ENCODE measurements at regions not wholly inside any gene's neighbourhood (a gene's known extent, or its start where the extent isn't known, plus 50 kb on each side); places are given as distances from the start of the nearest gene placed in this dataset.

DNA sequence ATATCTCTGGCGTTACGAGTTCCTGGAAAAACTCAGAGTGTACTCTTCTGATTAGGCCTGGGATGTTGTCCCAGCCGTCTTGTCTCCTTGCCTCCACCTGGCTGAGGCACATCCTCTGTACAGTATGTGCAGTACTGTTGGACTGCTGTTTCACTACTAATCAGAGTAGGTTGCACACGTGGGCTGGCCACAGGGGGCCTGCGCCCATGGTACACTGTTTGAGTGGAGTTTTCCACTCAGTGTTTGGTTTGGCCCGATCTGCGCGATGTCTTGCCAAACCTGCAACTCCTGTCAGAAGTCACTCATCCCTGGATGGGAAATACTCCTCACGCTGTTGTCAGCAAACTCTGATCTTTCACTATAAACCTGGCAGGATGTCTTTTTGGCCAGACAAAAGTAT lies 189.6 kb upstream of the CSNK1A1L start:
- Histone ChIP-seq H3K4me2 (ENCODE audit: low read depth, low read length) (no peak overlapping the region), H2AFZ (ENCODE audit: low read length) (no peak overlapping the region), H3K27me3 (ENCODE audit: control insufficient read depth in 1 of 2, insufficient read depth in 2 of 2, low read length in 2 of 2) (no peaks in the 10 kb centered on the region), H3K4me3 (replicated peaks in 1 of 3; ENCODE audit: insufficient read depth in 1 of 3, low read depth in 2 of 3, low read length in 3 of 3) (no peak overlapping the region), H3K9ac (ENCODE audit: insufficient read depth, low read depth, low read length) (no peak overlapping the region), H4K20me1 (ENCODE audit: insufficient read depth, low read length) (no peaks in the 10 kb centered on the region), H3K36me3 (replicated peaks in 1 of 2; ENCODE audit: control insufficient read depth in 1 of 2, insufficient read depth in 2 of 2, low read length in 2 of 2) (no peaks in the 10 kb centered on the region), H3K27ac (ENCODE audit: extremely low read length, insufficient read depth, low read length) (no peak overlapping the region), H3K9me3 (ENCODE audit: low read length) (no peaks in the 10 kb centered on the region), H3K79me2 (ENCODE audit: insufficient read depth, low read length) (no peaks in the 10 kb centered on the region), H3K4me1 (ENCODE audit: insufficient read depth, low read length) (no peaks in the 10 kb centered on the region)
- CTCF ChIA-PET (ENCODE audit: low intra/inter-chr PET ratio, low total read pairs) = no interaction called here
- no peak for FAIRE-seq
- ATAC-seq = no peak
- TF ChIP-seq SALL2 (CRISPR knock-in tag; IDR thresholded peaks at IDR 0.05) (no peak), AGO2 (optimal IDR thresholded peaks at IDR 0.05; ENCODE audit: low read depth, low read length) (no peak), TOPORS (CRISPR knock-in tag; IDR thresholded peaks at IDR 0.05) (no peak), DMAP1 (CRISPR knock-in tag; IDR thresholded peaks at IDR 0.05) (no peak), KDM6A (CRISPR knock-in tag; IDR thresholded peaks at IDR 0.05; ENCODE audit: low read depth) (no peak), TEAD3 (CRISPR knock-in tag; optimal IDR thresholded peaks at IDR 0.05; ENCODE audit: borderline replicate concordance) (no peak), KMT2A (CRISPR knock-in tag; IDR thresholded peaks at IDR 0.05) (no peak), PAF1 (CRISPR knock-in tag; IDR thresholded peaks at IDR 0.05) (no peak), ZNF468 (CRISPR knock-in tag; IDR thresholded peaks at IDR 0.05) (no peak)
- TF ChIP-seq, protein P1, sequence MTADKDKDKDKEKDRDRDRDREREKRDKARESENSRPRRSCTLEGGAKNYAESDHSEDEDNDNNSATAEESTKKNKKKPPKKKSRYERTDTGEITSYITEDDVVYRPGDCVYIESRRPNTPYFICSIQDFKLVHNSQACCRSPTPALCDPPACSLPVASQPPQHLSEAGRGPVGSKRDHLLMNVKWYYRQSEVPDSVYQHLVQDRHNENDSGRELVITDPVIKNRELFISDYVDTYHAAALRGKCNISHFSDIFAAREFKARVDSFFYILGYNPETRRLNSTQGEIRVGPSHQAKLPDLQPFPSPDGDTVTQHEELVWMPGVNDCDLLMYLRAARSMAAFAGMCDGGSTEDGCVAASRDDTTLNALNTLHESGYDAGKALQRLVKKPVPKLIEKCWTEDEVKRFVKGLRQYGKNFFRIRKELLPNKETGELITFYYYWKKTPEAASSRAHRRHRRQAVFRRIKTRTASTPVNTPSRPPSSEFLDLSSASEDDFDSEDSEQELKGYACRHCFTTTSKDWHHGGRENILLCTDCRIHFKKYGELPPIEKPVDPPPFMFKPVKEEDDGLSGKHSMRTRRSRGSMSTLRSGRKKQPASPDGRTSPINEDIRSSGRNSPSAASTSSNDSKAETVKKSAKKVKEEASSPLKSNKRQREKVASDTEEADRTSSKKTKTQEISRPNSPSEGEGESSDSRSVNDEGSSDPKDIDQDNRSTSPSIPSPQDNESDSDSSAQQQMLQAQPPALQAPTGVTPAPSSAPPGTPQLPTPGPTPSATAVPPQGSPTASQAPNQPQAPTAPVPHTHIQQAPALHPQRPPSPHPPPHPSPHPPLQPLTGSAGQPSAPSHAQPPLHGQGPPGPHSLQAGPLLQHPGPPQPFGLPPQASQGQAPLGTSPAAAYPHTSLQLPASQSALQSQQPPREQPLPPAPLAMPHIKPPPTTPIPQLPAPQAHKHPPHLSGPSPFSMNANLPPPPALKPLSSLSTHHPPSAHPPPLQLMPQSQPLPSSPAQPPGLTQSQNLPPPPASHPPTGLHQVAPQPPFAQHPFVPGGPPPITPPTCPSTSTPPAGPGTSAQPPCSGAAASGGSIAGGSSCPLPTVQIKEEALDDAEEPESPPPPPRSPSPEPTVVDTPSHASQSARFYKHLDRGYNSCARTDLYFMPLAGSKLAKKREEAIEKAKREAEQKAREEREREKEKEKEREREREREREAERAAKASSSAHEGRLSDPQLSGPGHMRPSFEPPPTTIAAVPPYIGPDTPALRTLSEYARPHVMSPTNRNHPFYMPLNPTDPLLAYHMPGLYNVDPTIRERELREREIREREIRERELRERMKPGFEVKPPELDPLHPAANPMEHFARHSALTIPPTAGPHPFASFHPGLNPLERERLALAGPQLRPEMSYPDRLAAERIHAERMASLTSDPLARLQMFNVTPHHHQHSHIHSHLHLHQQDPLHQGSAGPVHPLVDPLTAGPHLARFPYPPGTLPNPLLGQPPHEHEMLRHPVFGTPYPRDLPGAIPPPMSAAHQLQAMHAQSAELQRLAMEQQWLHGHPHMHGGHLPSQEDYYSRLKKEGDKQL (CRISPR knock-in tag; IDR thresholded peaks at IDR 0.05; ENCODE audit: low read depth) = no peak
- TF ChIP-seq, protein P2, sequence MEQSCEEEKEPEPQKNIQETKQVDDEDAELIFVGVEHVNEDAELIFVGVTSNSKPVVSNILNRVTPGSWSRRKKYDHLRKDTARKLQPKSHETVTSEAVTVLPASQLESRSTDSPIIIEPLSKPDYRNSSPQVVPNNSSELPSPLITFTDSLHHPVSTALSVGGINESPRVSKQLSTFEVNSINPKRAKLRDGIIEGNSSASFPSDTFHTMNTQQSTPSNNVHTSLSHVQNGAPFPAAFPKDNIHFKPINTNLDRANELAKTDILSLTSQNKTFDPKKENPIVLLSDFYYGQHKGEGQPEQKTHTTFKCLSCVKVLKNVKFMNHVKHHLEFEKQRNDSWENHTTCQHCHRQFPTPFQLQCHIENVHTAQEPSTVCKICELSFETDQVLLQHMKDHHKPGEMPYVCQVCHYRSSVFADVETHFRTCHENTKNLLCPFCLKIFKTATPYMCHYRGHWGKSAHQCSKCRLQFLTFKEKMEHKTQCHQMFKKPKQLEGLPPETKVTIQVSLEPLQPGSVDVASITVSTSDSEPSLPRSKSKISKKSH (CRISPR knock-in tag; IDR thresholded peaks at IDR 0.05; ENCODE audit: borderline replicate concordance) = no peak
- in situ Hi-C loops (cut with HindIII; ENCODE audit: extremely low pct_ligation_motif_present, low pct_unique_long_range_greater_than_20kb) (no loop called here), intact Hi-C loops (cut with micrococcal nuclease; ENCODE audit: unreplicated experiment) (no loop called here)
- no peak for DNase-seq (ENCODE audit: low spot score)
- 40% methylated on average over 9 of the region's 9 CpGs for WGBS (ENCODE audit: low lambda C conversion rate)
- BruUV-seq (replicated peaks) = no TSS peak
- POLR2A ChIA-PET = no interaction called here

Data from HepG2 (cell line).